ENCODE measurements at regions not wholly inside any gene's neighbourhood (a gene's known extent, or its start where the extent isn't known, plus 50 kb on each side); places are given as distances from the start of the nearest gene placed in this dataset.
"Not testable (repeated sequence)": the region's sequence is repeated elsewhere in the genome, so short reads cannot be mapped to it uniquely, and the experiment has no call there.

DNA sequence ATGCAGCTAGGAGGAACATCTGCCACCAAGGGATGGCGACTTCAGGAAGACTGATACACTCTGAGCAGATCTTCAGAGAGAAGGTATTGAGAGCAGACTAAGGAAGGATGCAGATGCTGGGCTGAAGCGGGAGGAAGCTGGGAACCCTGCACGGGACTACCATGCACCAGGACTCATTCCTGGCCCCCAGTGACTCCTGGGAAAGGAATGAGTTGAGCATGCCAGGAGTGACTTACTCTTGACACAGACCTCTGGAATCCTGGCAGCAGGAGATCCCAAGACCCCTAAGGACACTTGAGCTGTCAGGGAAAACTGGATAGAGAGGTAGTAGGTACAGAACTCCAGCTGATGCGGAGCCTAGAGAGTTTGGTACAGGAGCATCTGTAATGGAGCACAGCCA, 336.1 kb downstream of the RPS29 start:
- Histone ChIP-seq H3K27ac (ENCODE audit: low read depth, low read length) (no peak overlapping the region), H3K4me1 (ENCODE audit: control insufficient read depth in 1 of 2, insufficient read depth in 2 of 2, low read length in 2 of 2) (no peaks in the 10 kb centered on the region), H3K79me2 (ENCODE audit: insufficient read depth, low read length) (no peaks in the 10 kb centered on the region), H3K27me3 (ENCODE audit: insufficient read depth, low read length) (no peaks in the 10 kb centered on the region), H3K9me2 (ENCODE audit: insufficient read depth) (no peaks in the 10 kb centered on the region), H4K20me1 (ENCODE audit: insufficient read depth) (no peaks in the 10 kb centered on the region), H3K9me3 (ENCODE audit: control insufficient read depth in 1 of 2, insufficient read depth in 1 of 2, low read depth in 1 of 2, low read length in 2 of 2) (no peaks in the 10 kb centered on the region), H2AFZ (ENCODE audit: low read depth, low read length, poor library complexity, severe bottlenecking) (no peak overlapping the region), H3K9ac (ENCODE audit: low read length) (no peak overlapping the region), H3K4me2 (ENCODE audit: low read length) (no peak overlapping the region), H3K4me3 (replicated peaks in 1 of 2; ENCODE audit: low read depth in 1 of 2, low read length in 2 of 2) (no peak overlapping the region), H3K36me3 (ENCODE audit: control insufficient read depth in 1 of 2, insufficient read depth in 2 of 2, low read length in 2 of 2) (no peaks in the 10 kb centered on the region)
- no peak for DNase-seq (ENCODE audit: low read depth, low spot score)
- ATAC-seq, result no peak
- POLR2A ChIA-PET, result no interaction called here
- no TSS peak for BruUV-seq (replicated peaks)
- no peak for TF ChIP-seq CBX3 (IDR thresholded peaks at IDR 0.05; ENCODE audit: low read depth)
- intact Hi-C loops (cut with micrococcal nuclease), result no loop called here
- RAD21 ChIA-PET (ENCODE audit: low non-redundant PET in 1 of 2, low total read pairs in 2 of 2, uncharacterized antibody in 2 of 2, unreplicated experiment in 2 of 2), result no interaction called here
- CTCF ChIA-PET, result no interaction called here

DNA sequence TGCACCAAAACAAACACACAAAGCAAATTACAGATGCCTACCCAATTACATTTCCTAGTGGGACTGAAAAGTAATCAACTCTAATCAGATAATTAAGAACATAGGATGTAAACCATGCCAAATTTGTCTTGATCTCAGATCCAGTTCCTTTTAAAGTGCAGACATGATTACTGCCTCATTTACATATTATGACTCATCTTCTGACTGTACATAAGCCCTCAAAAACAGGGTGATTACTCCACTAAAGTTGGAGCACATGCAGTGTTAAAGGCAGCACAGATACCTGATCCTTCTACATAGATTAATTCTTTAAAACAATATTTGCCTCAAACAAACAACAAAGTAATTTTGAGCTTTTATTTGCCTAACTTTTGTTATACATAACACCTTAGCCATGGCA, 337.2 kb downstream of the RPS29 start:
- Histone ChIP-seq H3K27me3 (ENCODE audit: insufficient read depth, low read length) (no peaks in the 10 kb centered on the region), H3K27ac (ENCODE audit: low read depth, low read length) (no peak overlapping the region), H2AFZ (ENCODE audit: low read depth, low read length, poor library complexity, severe bottlenecking) (no peak overlapping the region), H3K9me2 (ENCODE audit: insufficient read depth) (no peaks in the 10 kb centered on the region), H3K4me3 (replicated peaks in 1 of 2; ENCODE audit: low read depth in 1 of 2, low read length in 2 of 2) (no peak overlapping the region), H3K9me3 (ENCODE audit: control insufficient read depth in 1 of 2, insufficient read depth in 1 of 2, low read depth in 1 of 2, low read length in 2 of 2) (no peaks in the 10 kb centered on the region), H3K4me1 (ENCODE audit: control insufficient read depth in 1 of 2, insufficient read depth in 2 of 2, low read length in 2 of 2) (no peaks in the 10 kb centered on the region), H4K20me1 (ENCODE audit: insufficient read depth) (no peaks in the 10 kb centered on the region), H3K9ac (ENCODE audit: low read length) (no peak overlapping the region), H3K79me2 (ENCODE audit: insufficient read depth, low read length) (no peaks in the 10 kb centered on the region), H3K36me3 (ENCODE audit: control insufficient read depth in 1 of 2, insufficient read depth in 2 of 2, low read length in 2 of 2) (no peaks in the 10 kb centered on the region), H3K4me2 (ENCODE audit: low read length) (no peak overlapping the region)
- ATAC-seq (no peak), DNase-seq (ENCODE audit: low read depth, low spot score) (no peak)
- no TSS peak for BruUV-seq (replicated peaks)
- intact Hi-C loops (cut with micrococcal nuclease), result no loop called here
- ChIA-PET POLR2A (no interaction called here), CTCF (no interaction called here), RAD21 (ENCODE audit: low non-redundant PET in 1 of 2, low total read pairs in 2 of 2, uncharacterized antibody in 2 of 2, unreplicated experiment in 2 of 2) (no interaction called here)
- TF ChIP-seq ELF1 (IDR thresholded peaks at IDR 0.05; ENCODE audit: borderline replicate concordance, low read depth), result no peak

DNA sequence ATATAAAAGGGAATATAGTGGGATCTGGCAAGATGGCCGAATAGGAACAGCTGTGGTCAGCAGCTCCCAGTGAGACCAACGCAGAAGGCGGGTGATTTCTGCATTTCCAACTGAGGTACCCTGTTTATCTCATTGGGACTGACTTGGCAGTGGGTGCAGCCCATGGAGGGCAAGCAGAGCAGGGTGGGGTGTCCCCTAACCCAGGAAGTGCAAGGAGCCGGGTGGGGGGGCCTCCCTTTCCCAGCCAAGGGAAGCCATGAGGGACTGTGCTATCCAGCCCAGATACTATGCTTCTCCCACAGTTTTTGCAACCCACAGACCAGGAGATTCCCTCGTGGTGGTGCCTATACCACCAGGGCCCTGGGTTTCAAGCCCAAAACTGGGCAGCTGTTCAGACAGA, 342.4 kb downstream of the RPS29 start:
- H3K27ac ChIP-seq (ENCODE audit: low read depth, low read length); H3K27me3 ChIP-seq (ENCODE audit: insufficient read depth, low read length); H4K20me1 ChIP-seq (ENCODE audit: insufficient read depth); RAD21 ChIA-PET (ENCODE audit: low non-redundant PET in 1 of 2, low total read pairs in 2 of 2, uncharacterized antibody in 2 of 2, unreplicated experiment in 2 of 2); intact Hi-C loops (cut with micrococcal nuclease); H2AFZ ChIP-seq (ENCODE audit: low read depth, low read length, poor library complexity, severe bottlenecking); H3K79me2 ChIP-seq (ENCODE audit: insufficient read depth, low read length); H3K36me3 ChIP-seq (ENCODE audit: control insufficient read depth in 1 of 2, insufficient read depth in 2 of 2, low read length in 2 of 2); POLR2A ChIA-PET; CTCF ChIA-PET; DNase-seq (ENCODE audit: low read depth, low spot score); ATAC-seq; H3K9me3 ChIP-seq (ENCODE audit: control insufficient read depth in 1 of 2, insufficient read depth in 1 of 2, low read depth in 1 of 2, low read length in 2 of 2); BruUV-seq (replicated peaks); H3K4me1 ChIP-seq (ENCODE audit: control insufficient read depth in 1 of 2, insufficient read depth in 2 of 2, low read length in 2 of 2); H3K9ac ChIP-seq (ENCODE audit: low read length); H3K9me2 ChIP-seq (ENCODE audit: insufficient read depth); H3K4me2 ChIP-seq (ENCODE audit: low read length); H3K4me3 ChIP-seq (replicated peaks in 1 of 2; ENCODE audit: low read depth in 1 of 2, low read length in 2 of 2): not testable (repeated sequence)
